Left lung (tissue), 4 donors: ENCODE measurements at regions not wholly inside any gene's neighbourhood (a gene's known extent, or its start where the extent isn't known, plus 50 kb on each side); places are given as distances from the start of the nearest gene placed in this dataset.

Experiments
- ATAC-seq: fragments of 200-7000 bp; cut with Tn5 transposase; one replicate; pipeline ENCODE4 v1.9.1; 2020; ENCODE audit warnings: moderate library complexity
- DNase-seq, 4 donors: peaks; one replicate each; pipeline ENCODE4 v3.0.0-alpha.2; 2013 to 2020
- H3K27ac ChIP-seq, 2 donors: fragments of 200-600 bp; sonication (generic) in 1 of 2; one replicate each; pipeline versions ENCODE4 v1.5.0 to v1.8.0; 2020 to 2021
- H3K27me3 ChIP-seq, 2 donors: fragments of 200-600 bp; sonication (generic) in 1 of 2; one replicate each; pipeline versions ENCODE4 v1.5.0 to v1.8.0; 2020 to 2021
- H3K36me3 ChIP-seq, 2 donors: fragments of 200-600 bp; sonication (generic) in 1 of 2; one replicate each; pipeline versions ENCODE4 v1.5.0 to v1.8.0; 2020 to 2021
- H3K4me1 ChIP-seq, 2 donors: fragments of 200-600 bp; one replicate each; pipeline ENCODE4 v1.8.0; 2021
- H3K4me3 ChIP-seq, 2 donors: fragments of 200-600 bp; sonication (generic) in 1 of 2; one replicate each; pipeline versions ENCODE4 v1.5.0 to v1.8.0; 2020 to 2021; ENCODE audit warnings: mild to moderate bottlenecking in 1 of 2
- H3K9me3 ChIP-seq, 2 donors: fragments of 200-600 bp; sonication (generic) in 1 of 2; one replicate each; pipeline versions ENCODE4 v1.5.0 to v1.8.0; 2020 to 2021
- CTCF ChIP-seq, 2 donors: fragments of 200-600 bp; sonication (generic) in 1 of 2; IDR thresholded peaks; one replicate each; pipeline versions ENCODE4 v1.5.0 to v1.8.0; 2021; ENCODE audit warnings: antibody characterized with exemption in 2 of 2
- intact Hi-C, 2 donors: fragments of 100-400 bp; cut with DNase I; formaldehyde crosslinking; loops; one replicate each; pipeline versions ENCODE4 v1.11.2 to v1.14.2; 2022
- donor health status: DM: no; HTN: yes; CAD: no.
- donor health status: DM: no; HTN: no; CAD: no.

GRCh38 chr13:31530922-31531321 is 208.4 kb upstream of the RXFP2 start:
- no peaks in the 10 kb centered on the region for H3K9me3 ChIP-seq
- H3K4me3 ChIP-seq: no peak overlapping the region
- no peak for TF ChIP-seq CTCF (IDR thresholded peaks at IDR 0.05)
- intact Hi-C loops: no loop called here
- H3K4me1 ChIP-seq: no peaks in the 10 kb centered on the region
- no peaks in the 10 kb centered on the region for H3K36me3 ChIP-seq
- DNase-seq: no peak
- H3K27me3 ChIP-seq: no peaks in the 10 kb centered on the region
- no peak for ATAC-seq
- no peak overlapping the region for H3K27ac ChIP-seq

- DNase-seq (no peak), ATAC-seq (no peak)
- H3K27me3 ChIP-seq: peaks cover 0 to 4% of the 10 kb centered on the region in 2 donors
- H3K36me3 ChIP-seq: no peaks in the 10 kb centered on the region
- H3K4me1 ChIP-seq: no peaks in the 10 kb centered on the region
- no peak overlapping the region for H3K4me3 ChIP-seq
- intact Hi-C loops: no loop called here
- no peak overlapping the region for H3K27ac ChIP-seq
- H3K9me3 ChIP-seq: no peaks in the 10 kb centered on the region
- no peak for TF ChIP-seq CTCF (IDR thresholded peaks at IDR 0.05)
These were observed 202.3 kb upstream of the RXFP2 start for GRCh38 chr13:31537052-31537451.

- Histone ChIP-seq H3K4me3 (no peak overlapping the region), H3K36me3 (no peaks in the 10 kb centered on the region), H3K4me1 (no peaks in the 10 kb centered on the region), H3K9me3 (no peaks in the 10 kb centered on the region), H3K27me3 (peaks cover 0 to 4% of the 10 kb centered on the region in 2 donors), H3K27ac (no peak overlapping the region)
- TF ChIP-seq CTCF (IDR thresholded peaks at IDR 0.05): peak; percentile 31 to 52
- DNase-seq (peak in 2 of 4 donors; percentile 15 to 28), ATAC-seq (peak; percentile 74)
- intact Hi-C loops: no loop called here
These were observed 201.0 kb upstream of the RXFP2 start for GRCh38 chr13:31538067-31539042.

- no peak overlapping the region for H3K4me3 ChIP-seq
- no peaks in the 10 kb centered on the region for H3K4me1 ChIP-seq
- no peak overlapping the region for H3K27ac ChIP-seq
- DNase-seq (no peak), ATAC-seq (no peak)
- H3K36me3 ChIP-seq: no peaks in the 10 kb centered on the region
- no peak for TF ChIP-seq CTCF (IDR thresholded peaks at IDR 0.05)
- intact Hi-C loops: no loop called here
- no peaks in the 10 kb centered on the region for H3K9me3 ChIP-seq
- H3K27me3 ChIP-seq: peaks cover 0 to 4% of the 10 kb centered on the region in 2 donors
These were observed 199.0 kb upstream of the RXFP2 start for GRCh38 chr13:31540281-31540680.

GRCh38 chr13:31543190-31543589 is 196.1 kb upstream of the RXFP2 start:
- Histone ChIP-seq H3K4me3 (no peak overlapping the region), H3K27ac (no peak overlapping the region), H3K9me3 (no peaks in the 10 kb centered on the region), H3K27me3 (peaks cover 0 to 4% of the 10 kb centered on the region in 2 donors), H3K4me1 (no peaks in the 10 kb centered on the region), H3K36me3 (no peaks in the 10 kb centered on the region)
- no peak for ATAC-seq
- intact Hi-C loops: no loop called here
- no peak for TF ChIP-seq CTCF (IDR thresholded peaks at IDR 0.05)
- DNase-seq: no peak
